Vagina (tissue), 2 donors: ENCODE measurements at regions not wholly inside any gene's neighbourhood (a gene's known extent, or its start where the extent isn't known, plus 50 kb on each side); places are given as distances from the start of the nearest gene placed in this dataset.

Experiments used
- DNase-seq, 2 donors: peaks; one replicate each; pipeline ENCODE4 v3.0.0-alpha.2; 2017; ENCODE audit errors: extremely low spot score in 2 of 2
- H3K27ac ChIP-seq: fragments of 200-600 bp; sonication (generic); one replicate; pipeline ENCODE4 v1.5.1; 2019
- H3K27me3 ChIP-seq: fragments of 200-600 bp; sonication (generic); one replicate; pipeline ENCODE4 v1.5.1; 2019
- H3K36me3 ChIP-seq, 2 donors: fragments of 200-600 bp; sonication (generic); one replicate each; pipeline ENCODE4 v1.5.1; 2017 to 2019
- H3K4me1 ChIP-seq: fragments of 200-600 bp; sonication (generic); one replicate; pipeline ENCODE4 v1.5.1; 2019
- H3K4me3 ChIP-seq, 2 donors: fragments of 200-600 bp; sonication (generic); 1 replicate in 1 of 2; 2 replicates in 1 of 2; pipeline ENCODE4 v1.5.1; 2016 to 2019
- H3K9me3 ChIP-seq: fragments of 200-600 bp; sonication (generic); one replicate; pipeline ENCODE4 v1.5.1; 2019
- POLR2A ChIP-seq, 2 donors: fragments of 450-650 bp; IDR thresholded peaks; one replicate each; pipeline ENCODE4 v1.6.1; 2017; ENCODE audit warnings: antibody characterized with exemption in 2 of 2, mild to moderate bottlenecking in 2 of 2, moderate library complexity in 2 of 2
- POLR2AphosphoS5 ChIP-seq, 2 donors: sonication (generic); formaldehyde crosslinking; IDR thresholded peaks; one replicate each; pipeline ENCODE4 v1.9.0; 2017; ENCODE audit warnings: antibody characterized with exemption in 2 of 2, mild to moderate bottlenecking in 2 of 2, low read depth in 1 of 2; ENCODE audit not compliant: insufficient read depth in 1 of 2
- intact Hi-C: fragments of 100-400 bp; cut with DNase I; formaldehyde crosslinking; loops from one replicate; pipeline ENCODE4 v1.15.1; 2023
- TF ChIP-seq, protein P1 (sequence below), 3 experiments: fragments of 450-650 bp in 2 of 3; fragments of 200-600 bp in 1 of 3; sonication (generic) in 1 of 3; IDR thresholded peaks; one replicate each; pipeline ENCODE4 v1.5.1; 2017 to 2019; ENCODE audit warnings: antibody characterized with exemption in 3 of 3, mild to moderate bottlenecking in 2 of 3, moderate library complexity in 2 of 3

- intact Hi-C loops = no loop called here
- no peaks in the 10 kb centered on the region for H3K9me3 ChIP-seq
- H3K27ac ChIP-seq = no peak overlapping the region
- TF ChIP-seq, protein P1, sequence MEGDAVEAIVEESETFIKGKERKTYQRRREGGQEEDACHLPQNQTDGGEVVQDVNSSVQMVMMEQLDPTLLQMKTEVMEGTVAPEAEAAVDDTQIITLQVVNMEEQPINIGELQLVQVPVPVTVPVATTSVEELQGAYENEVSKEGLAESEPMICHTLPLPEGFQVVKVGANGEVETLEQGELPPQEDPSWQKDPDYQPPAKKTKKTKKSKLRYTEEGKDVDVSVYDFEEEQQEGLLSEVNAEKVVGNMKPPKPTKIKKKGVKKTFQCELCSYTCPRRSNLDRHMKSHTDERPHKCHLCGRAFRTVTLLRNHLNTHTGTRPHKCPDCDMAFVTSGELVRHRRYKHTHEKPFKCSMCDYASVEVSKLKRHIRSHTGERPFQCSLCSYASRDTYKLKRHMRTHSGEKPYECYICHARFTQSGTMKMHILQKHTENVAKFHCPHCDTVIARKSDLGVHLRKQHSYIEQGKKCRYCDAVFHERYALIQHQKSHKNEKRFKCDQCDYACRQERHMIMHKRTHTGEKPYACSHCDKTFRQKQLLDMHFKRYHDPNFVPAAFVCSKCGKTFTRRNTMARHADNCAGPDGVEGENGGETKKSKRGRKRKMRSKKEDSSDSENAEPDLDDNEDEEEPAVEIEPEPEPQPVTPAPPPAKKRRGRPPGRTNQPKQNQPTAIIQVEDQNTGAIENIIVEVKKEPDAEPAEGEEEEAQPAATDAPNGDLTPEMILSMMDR (IDR thresholded peaks at IDR 0.05) = no peak
- TF ChIP-seq POLR2AphosphoS5 (IDR thresholded peaks at IDR 0.05; ENCODE audit: insufficient read depth in 1 of 2, low read depth in 1 of 2) (no peak), POLR2A (IDR thresholded peaks at IDR 0.05) (no peak)
- H3K36me3 ChIP-seq = no peaks in the 10 kb centered on the region
- no peak for DNase-seq
- no peaks in the 10 kb centered on the region for H3K27me3 ChIP-seq
- no peak overlapping the region for H3K4me3 ChIP-seq
- H3K4me1 ChIP-seq = no peaks in the 10 kb centered on the region
Observed at GRCh38 chr2:138333677-138334076, 167.9 kb upstream of the SPOPL start.

GRCh38 chr2:138334323-138334722 lies 167.2 kb upstream of the SPOPL start:
- Histone ChIP-seq H3K4me1 (no peaks in the 10 kb centered on the region), H3K9me3 (no peaks in the 10 kb centered on the region), H3K36me3 (no peaks in the 10 kb centered on the region), H3K27me3 (no peaks in the 10 kb centered on the region), H3K27ac (no peak overlapping the region), H3K4me3 (no peak overlapping the region)
- DNase-seq = no peak
- TF ChIP-seq, protein P1 (IDR thresholded peaks at IDR 0.05) = no peak
- TF ChIP-seq POLR2A (IDR thresholded peaks at IDR 0.05) (no peak), POLR2AphosphoS5 (IDR thresholded peaks at IDR 0.05; ENCODE audit: insufficient read depth in 1 of 2, low read depth in 1 of 2) (no peak)
- intact Hi-C loops = no loop called here

- no peak for DNase-seq
- Histone ChIP-seq H3K27me3 (no peaks in the 10 kb centered on the region), H3K27ac (no peak overlapping the region), H3K9me3 (no peaks in the 10 kb centered on the region), H3K4me3 (no peak overlapping the region), H3K4me1 (no peaks in the 10 kb centered on the region), H3K36me3 (no peaks in the 10 kb centered on the region)
- intact Hi-C loops = no loop called here
- TF ChIP-seq, protein P1 (IDR thresholded peaks at IDR 0.05) = no peak
- TF ChIP-seq POLR2AphosphoS5 (IDR thresholded peaks at IDR 0.05; ENCODE audit: insufficient read depth in 1 of 2, low read depth in 1 of 2) = no peak
- TF ChIP-seq POLR2A (IDR thresholded peaks at IDR 0.05) = no peak
Observed at GRCh38 chr2:138335036-138335435, 166.5 kb upstream of the SPOPL start.

DNA sequence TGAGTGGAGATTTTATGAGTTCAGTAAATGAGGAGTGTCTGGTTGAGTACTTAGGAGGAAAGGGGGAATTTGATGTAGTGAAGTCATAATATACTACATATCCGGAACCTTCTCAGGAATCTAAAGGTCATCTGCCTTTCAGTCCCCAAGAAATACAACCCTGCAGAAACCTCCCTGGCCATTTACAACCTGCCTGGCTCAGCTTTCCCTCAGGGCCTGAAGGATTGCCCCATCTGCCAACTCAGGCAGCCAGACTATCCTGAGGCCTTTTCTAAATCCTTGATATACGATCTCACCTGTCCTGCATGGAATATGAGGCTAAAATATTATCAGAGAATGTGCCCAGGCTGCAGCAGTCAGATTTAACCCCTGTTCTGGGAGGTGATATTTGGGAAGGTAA lies 165.4 kb upstream of the SPOPL start:
- intact Hi-C loops = no loop called here
- Histone ChIP-seq H3K4me1 (no peaks in the 10 kb centered on the region), H3K4me3 (no peak overlapping the region), H3K27me3 (no peaks in the 10 kb centered on the region), H3K9me3 (no peaks in the 10 kb centered on the region), H3K36me3 (no peaks in the 10 kb centered on the region), H3K27ac (no peak overlapping the region)
- DNase-seq = no peak
- TF ChIP-seq, protein P1 (IDR thresholded peaks at IDR 0.05) = no peak
- TF ChIP-seq POLR2A (IDR thresholded peaks at IDR 0.05) = no peak
- TF ChIP-seq POLR2AphosphoS5 (IDR thresholded peaks at IDR 0.05; ENCODE audit: insufficient read depth in 1 of 2, low read depth in 1 of 2) = no peak

DNA sequence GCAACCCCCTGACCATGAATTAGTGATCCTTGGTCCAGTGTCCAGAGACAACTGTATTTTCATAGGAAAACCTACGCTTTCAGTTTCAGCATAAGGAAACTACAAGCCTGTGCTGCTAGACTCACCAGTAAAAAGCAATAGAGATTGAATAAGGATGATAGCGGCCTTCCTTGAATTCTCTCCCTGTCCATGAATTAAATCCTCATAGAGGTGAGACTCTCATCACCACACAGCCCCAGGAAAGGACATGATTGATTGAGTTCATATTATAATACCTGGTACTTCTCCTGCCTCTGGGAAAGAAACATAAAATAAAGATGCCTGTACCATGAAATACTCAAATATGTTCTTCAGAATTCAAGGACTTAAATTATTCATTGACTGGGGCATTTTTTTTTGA lies 146.3 kb upstream of the SPOPL start:
- peaks cover 10% of the 10 kb centered on the region for H3K4me1 ChIP-seq
- no peak for TF ChIP-seq POLR2A (IDR thresholded peaks at IDR 0.05)
- TF ChIP-seq, protein P1 (IDR thresholded peaks at IDR 0.05) = no peak
- TF ChIP-seq POLR2AphosphoS5 (IDR thresholded peaks at IDR 0.05; ENCODE audit: insufficient read depth in 1 of 2, low read depth in 1 of 2) = no peak
- no peak overlapping the region for H3K4me3 ChIP-seq
- H3K36me3 ChIP-seq = no peaks in the 10 kb centered on the region
- no peaks in the 10 kb centered on the region for H3K27me3 ChIP-seq
- H3K27ac ChIP-seq = no peak overlapping the region
- DNase-seq = no peak
- H3K9me3 ChIP-seq = no peaks in the 10 kb centered on the region
- intact Hi-C loops = no loop called here
